UCSD-AML1 (cell line): ENCODE measurements at regions not wholly inside any gene's neighbourhood (a gene's known extent, or its start where the extent isn't known, plus 50 kb on each side); places are given as distances from the start of the nearest gene placed in this dataset.
"Not testable (repeated sequence)": the region's sequence is repeated elsewhere in the genome, so short reads cannot be mapped to it uniquely, and the experiment has no call there.

Experiments used
- DNase-seq: peaks from one replicate; lab custom pipeline; 2025; ENCODE audit not compliant: unreplicated experiment; lab: John Stamatoyannopoulos, UW

- DNase-seq: no peak
These were observed 128.4 kb upstream of the GOT2 start for GRCh38 chr16:58862334-58863021.

DNA sequence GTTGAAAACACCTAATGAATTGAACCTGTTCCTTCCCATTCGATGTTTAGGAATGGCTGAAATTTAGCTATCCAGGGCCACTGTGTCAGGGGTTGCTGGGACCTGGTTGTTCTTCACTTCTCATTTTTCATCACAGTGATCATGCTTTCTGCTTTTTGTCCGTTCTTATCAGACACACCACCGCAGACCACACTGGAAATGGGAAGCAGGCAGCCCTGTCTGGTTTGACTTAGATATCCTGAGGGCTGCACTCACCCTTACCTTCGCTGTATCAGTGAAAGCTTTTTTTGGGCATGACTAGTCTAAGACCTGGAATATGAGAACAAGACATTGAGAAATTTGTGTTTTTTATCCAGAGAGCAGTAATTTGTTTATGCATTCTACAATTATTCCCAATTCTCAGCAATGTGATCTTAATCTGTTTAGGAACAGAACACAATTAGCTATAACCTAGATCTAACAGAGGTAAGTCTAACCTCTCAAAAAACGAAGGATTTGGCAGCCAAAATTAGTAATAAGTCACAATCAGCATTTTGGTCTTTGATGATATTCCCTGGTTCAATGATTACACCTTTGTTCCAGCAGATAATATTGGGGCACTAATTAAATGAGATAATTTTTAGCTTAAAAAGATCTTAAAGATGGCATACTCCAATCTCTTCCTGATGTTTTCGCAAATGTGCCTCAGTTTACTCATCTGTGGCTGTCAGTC lies 126.0 kb upstream of the GOT2 start:
- peak; percentile 66 for DNase-seq

DNA sequence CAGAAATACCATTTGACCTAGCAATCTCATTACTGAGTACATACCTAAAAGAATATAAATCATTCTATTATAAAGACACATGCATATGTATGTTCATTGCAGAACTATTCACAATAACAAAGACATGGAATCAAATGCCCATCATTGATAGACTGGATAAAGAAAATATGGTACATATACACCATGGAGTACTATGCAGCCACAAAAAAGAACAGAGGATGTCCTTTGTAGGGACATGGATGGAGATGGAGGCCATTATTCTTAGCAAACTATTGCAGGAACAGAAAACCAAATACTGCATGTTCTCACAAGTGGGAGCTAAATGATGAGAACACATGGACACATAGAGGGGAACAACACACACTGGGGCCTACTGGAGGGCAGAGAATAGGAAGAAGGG lies 124.5 kb upstream of the GOT2 start:
- DNase-seq: not testable (repeated sequence)

GRCh38 chr16:58855291-58855863 lies 121.3 kb upstream of the GOT2 start:
- peak; percentile 9 for DNase-seq

DNA sequence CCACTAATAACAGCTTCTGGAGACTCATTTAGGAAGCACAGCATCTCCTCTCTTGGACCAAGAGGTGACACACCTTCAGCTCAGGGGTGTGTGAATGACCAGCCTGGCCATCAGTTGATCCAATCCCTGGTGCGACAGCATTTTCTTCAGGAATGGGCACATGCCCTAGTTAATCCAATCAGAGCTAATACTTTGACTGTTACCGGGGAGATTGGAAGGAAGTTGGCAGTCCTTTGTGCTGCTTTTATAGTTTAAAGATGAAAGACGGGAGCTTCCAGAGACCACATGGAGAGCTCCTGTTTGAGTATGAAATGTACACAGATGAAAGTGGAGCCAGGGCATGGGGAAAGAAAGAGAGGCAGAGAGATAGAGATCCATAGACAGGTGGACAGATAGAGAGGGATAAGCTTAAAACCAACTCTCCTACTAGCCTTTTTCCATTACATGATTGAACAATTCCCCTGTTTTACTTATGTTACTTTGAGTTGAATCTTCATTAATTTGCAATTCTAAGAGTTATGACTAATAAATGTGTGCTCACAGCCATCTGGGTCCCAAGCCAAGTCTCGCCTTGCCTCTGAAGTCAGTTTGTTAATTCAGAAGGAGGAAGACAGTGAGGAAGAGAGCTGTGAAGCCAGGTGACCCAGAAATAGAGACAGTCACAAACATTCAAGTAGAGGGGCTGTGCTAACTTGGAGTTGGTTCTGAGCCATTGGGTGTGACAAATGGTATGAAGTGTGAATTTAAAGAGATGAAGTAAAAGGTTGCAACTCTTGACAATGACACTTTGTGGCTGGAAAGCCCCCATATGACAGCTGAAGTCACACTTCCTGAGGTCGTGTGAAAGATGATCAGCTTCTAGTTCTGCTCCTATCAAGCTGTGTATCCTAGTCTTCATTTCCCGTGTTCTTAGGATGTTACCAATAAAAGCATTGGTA lies 120.0 kb upstream of the GOT2 start:
- DNase-seq: no peak

GRCh38 chr16:58850678-58851020 lies 116.5 kb upstream of the GOT2 start:
- no peak for DNase-seq

- DNase-seq: no peak
These were observed 116.0 kb upstream of the GOT2 start for GRCh38 chr16:58850019-58850677.

GRCh38 chr16:58848662-58849002 lies 114.5 kb upstream of the GOT2 start:
- DNase-seq: no peak

DNA sequence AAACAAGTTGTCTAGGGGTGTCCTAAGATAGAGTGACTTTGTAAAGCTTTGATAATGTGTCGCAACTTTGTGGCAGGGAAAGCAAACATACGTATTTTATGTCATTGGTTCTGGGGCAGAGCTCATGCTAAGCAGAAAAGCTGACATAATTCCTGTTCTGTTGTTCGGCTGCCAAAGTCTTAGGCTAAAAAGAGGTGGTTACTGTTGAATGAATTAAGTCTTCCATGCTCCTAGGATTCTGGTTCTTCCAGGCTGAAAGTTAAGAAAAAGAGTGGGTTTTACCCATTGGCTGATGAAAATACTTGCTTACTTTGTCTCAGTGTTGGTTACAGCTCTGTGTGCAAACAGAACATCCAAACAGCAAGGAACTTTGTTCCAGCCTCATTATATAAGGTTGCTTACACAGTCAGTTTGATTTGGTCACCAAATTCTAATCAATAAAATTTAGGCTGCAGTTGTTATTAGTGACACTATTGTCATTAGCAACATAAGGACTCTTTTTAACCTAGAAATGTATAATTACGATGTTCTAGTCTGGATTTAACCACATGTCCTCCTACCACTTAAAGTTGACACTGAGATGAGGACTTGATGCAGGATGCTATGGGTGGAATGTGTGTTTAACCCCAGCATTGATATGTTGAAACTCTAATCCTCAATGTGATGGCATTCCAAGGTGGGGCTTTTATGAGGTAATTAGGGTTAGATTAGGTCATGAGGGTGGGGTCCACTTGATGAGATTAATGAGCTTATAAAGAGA lies 114.0 kb upstream of the GOT2 start:
- no peak for DNase-seq

DNA sequence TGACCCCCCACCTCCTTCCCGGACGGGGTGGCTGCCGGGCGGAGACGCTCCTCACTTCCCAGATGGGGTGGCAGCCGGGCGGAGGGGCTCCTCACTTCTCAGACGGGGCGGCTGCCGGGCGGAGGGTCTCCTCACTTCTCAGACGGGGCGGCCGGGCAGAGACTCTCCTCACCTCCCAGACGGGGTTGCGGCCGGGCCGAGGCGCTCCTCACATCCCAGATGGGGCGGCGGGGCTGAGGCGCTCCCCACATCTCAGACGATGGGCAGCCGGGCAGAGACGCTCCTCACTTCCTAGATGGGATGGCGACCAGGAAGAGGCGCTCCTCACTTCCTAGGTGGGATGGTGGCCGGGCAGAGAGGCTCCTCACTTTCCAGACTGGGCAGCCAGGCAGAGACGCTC lies 112.1 kb upstream of the GOT2 start:
- not testable (repeated sequence) for DNase-seq

- DNase-seq: no peak
These were observed 109.6 kb upstream of the GOT2 start for GRCh38 chr16:58843675-58844074.

- DNase-seq: no peak
These were observed 108.6 kb upstream of the GOT2 start for GRCh38 chr16:58842746-58843145.

DNA sequence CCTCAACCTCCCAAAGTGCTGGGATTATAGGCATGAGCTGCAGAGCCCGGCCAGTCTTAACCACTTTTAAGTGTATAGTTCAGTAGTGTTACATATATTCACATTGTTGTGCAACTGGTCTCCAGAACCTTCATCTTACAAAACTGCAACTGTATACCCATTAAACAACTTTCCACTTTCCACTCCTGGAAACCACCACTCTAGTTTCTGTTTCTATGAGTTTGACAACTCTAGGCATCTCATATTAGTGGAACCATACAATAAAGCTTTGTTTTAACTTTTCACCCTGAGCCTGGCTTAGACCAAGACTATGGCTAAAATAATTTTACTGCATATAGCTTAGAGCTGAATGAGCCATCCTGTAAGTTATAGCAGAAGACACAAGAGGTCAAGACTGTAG lies 108.0 kb upstream of the GOT2 start:
- no peak for DNase-seq

DNA sequence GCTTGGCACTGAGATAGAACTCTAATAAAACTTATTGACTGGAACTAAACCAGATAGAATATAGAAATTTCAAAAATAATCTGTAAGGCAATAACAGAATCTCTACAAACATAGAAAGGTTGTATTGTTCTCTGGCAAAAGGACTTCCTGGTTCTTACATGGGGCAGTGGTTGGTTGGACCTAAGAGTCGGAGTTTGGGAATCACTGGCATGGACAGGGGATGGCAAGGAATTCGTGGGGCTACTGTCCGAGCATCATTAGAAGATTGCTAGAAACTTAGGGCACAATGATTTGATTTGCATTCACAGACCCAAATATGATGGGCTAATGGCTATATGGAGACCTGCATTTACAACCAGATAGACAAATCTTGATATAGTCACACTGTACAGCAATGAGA lies 103.8 kb upstream of the GOT2 start:
- DNase-seq: no peak

GRCh38 chr16:58836427-58836826 lies 102.3 kb upstream of the GOT2 start:
- DNase-seq: no peak

DNA sequence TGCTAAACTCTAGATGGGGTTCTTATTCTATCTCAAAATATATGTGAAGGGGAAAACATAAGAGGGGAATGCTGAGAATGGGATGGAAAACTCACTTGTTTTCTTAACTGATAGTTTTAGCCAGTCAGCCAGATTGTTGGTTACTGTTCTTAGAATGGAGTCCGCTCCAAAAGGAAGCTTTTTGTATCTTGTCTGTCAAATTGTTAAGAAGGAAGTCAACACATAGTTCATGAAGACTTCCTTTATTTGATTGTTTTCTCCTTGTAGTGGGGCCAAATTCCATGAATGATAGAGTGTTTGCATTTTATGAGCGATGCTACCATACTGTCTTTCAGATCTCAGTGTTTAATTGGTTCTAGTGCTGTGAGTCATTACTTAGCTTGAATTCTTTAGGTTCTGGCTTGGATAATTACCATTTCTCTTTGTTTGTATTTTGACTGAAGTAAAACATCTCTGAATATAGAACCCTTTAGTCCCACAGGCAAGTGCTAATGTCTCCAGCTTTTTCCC lies 98.3 kb upstream of the GOT2 start:
- no peak for DNase-seq

DNA sequence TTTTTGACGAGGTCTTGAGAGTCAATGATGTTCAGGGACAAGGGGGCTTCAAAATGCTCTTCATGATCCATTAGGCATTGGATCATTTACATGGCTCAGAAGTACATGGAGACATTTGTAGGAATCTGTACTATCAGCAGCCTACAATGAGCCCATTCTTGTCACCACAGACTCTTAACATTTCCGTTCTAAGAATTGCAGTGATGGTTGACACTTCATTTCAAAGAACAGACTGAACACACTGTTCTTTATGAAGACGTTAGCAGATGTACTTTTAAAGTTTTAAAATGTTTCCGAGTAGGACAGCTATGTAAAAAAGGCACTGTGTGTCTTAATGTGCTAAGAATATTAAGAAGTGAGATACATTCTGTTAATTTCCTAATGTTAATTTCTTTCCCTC lies 97.3 kb upstream of the GOT2 start:
- no peak for DNase-seq

DNA sequence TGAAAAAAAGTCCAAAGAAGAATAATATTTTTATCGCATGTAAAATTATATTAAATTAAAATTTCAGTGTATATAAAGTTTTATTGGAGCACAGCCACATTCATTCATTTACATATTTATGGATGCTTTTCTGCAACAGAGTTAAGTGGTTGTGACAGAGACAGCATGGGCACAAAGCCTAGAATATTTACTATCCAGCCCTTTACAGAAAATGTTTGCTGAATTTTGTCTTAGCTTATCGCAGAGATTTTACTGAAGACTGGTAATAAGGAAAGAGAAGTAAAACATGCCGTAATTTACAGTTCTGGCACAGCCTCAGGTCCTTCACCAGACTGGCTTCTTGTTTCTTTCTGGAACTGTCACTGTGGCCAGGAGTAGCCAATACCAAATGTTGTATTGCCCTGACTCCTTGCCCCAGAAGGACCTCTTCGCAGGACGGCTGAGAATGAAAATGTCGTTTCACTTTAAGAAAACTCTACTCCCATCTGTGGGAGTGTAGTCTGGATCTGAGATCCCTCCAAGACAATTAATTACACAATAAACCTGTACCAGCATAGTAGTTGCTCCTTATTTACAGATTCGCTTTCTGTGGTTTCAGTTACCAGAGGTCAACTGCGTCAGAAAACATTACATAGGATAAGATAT lies 94.9 kb upstream of the GOT2 start:
- DNase-seq: no peak

DNA sequence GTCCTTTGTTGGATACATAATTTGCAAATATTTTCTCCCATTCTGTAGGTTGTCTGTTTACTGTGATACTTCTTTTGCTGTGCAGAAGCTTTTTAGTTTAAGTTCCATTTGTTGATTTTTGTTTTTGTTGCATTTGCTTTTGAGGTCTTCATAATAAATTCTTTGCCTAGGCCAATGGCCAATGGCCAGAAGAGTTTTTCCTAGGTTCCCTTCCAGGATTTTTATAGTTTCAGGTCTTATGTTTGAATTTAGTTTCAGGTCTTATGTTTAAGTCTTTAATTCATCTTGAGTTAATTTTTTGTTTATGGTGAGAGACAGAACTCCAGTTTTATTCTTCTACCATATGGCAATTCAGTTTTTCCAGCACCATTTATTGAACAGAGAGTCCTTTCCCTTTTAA lies 90.1 kb upstream of the GOT2 start:
- no peak for DNase-seq

DNA sequence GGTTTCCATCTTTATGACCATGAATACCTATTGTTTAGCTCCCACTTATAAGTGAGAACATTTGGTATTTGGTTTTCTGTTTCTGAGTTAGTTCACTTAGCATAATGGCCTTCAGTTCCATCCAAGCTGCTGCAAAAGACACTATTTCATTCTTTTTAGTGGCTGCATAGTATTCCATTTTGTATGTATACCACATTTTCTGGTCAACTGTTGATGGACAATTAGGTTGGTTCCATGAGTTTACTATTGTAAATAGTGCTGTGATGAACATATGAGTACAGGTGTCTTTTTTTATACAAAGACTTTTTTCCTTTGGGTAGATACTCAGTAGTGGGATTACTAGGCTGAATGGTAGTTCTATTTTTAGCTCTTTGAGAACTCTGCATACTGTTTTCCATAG lies 87.8 kb upstream of the GOT2 start:
- DNase-seq: no peak
